Right hindlimb (tissue), 1 donor: ENCODE measurements at regions not wholly inside any gene's neighbourhood (a gene's known extent, or its start where the extent isn't known, plus 50 kb on each side); places are given as distances from the start of the nearest gene placed in this dataset.

Source experiments
- DNase-seq: peaks from one replicate; pipeline ENCODE4 v3.0.0-alpha.2; 2018

DNA sequence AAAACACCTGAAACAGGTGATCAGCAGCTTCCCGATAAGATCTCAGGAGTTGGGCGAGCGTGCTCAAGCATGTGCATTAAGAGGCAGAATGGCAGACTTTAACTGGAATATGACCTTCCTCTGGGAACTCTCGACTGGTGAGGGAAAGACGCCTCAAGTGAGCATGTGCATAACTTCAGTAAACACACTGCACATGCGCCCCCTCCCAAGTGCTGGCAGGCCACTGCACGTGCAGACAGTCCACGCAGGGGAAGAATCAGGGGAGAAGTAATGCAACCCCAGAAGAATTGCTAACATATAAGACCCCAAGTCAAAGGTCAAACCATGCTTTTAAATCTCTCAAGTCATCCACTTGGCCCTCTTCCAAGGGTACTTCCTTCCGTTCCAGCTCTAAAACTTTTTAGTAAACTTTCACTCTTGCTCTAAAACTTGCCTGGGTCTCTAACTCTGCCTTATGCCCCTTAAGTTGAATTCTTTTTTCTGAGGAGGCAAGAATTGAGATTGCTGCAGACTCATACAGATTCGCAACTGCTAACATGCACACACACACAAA is 541.0 kb downstream of the TNS3 start:
- no peak for DNase-seq

- DNase-seq: peak; percentile 53
Measured at GRCh38 chr7:47039904-47040303, 542.0 kb downstream of the TNS3 start.

- no peak for DNase-seq
Measured at GRCh38 chr7:47039089-47039648, 542.7 kb downstream of the TNS3 start.

GRCh38 chr7:47038621-47039020 is 543.3 kb downstream of the TNS3 start:
- no peak for DNase-seq

DNA sequence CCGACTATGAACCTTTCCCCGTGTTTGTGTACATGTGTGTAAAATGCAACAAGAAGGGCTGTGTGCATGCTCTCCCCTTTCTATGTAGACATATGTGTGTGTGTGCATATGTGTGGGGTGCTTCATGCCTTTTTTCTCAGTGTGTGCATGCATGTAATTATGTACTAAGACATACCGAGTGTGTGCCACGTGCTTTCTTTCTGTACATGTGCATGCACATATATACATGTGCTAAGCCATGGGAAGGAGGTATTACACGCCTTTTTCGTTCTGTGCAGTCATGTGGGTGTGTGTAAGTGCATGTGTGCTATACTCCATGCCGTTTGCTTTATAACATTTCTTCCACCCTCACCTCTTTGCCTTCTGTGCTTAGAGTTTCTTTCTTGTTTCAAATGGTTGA is 544.3 kb downstream of the TNS3 start:
- no peak for DNase-seq

DNA sequence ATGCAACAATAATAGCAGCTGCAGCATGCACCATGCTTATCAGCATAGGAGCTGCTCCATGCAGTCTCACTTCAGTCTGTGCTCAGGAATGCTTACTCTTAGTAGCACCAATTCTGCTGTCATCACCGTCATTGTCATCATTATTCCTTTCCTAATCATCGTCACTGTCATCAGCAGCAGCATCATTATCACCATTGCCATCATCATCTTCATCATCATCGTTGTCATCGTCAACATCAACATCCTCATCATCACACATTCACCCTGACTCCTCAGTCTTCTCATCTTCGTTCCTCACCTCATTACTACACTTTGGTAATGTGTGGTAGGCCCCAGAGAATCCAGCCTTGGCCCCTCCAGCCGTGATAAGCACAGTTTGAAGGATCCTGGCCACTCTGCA is 545.0 kb downstream of the TNS3 start:
- DNase-seq: no peak

- no peak for DNase-seq
Measured at GRCh38 chr7:47035522-47035921, 546.4 kb downstream of the TNS3 start.

DNA sequence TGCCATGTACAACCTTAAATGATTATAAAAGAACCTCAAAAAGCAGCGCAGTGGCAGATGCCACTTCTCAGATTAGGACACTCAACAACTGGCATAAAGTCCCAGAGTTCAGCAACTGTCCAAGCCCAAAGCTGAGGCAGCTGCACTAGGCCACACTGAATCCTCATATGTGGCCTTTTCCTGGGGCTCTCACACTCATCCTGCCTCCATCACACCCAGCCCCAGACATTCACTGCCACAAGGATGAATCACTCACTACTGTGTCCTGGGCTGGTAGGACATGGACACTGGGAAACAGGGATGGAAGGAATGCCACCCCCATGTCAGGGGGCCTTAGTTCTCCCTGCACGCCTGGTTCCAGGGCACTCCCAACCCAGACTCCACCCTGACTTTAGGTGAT is 547.7 kb downstream of the TNS3 start:
- DNase-seq: no peak

DNA sequence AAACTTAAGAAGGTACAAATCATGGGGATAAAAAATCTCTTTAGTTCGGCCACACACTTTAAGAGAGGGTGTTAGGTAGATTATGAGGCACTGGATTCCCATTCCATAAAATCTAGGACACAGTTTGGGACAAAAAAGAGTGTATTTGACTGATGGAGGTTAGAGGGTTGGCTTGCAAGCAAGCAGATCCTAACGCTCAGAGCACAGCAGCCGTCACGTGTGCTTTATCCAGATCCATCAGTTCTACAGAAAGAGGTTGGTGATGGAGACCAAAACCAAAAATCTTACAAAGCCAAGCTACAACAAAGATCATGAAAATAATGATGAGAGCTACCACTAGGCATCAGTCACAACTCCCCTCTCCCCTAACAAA is 549.4 kb downstream of the TNS3 start:
- no peak for DNase-seq

DNA sequence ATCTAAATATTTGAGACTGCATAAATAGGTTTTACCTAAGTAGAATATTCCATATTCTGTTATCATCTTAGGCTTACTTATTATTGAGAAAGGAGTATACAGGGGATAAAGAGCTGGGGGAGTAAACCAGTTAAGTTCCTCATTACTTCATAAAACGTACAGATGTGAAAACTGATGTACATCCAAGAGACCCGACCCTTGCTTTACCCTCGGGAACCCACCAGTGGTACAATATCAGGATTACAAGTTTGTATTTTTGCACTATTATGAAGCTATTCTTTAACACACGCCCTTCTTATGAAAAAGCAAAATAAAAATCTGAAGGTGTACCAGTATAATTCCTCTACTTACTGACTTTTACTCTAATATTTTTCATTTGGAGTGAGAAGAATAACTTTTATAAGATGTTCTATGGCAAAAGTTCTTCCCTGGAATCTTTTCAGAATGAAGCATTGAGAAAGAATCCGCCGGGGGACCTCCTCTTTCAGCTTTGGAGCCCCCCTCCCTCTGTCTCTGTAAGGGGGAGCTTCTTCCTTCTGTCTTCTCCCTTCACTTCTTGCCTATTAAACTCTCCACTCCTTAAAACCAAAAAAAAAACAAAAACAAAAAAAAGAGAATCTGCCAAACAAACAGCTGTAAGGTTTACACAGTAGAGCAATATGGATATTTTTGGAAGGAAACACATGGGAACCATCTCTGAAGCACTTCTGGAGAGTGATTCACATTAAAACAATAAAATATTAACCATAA is 550.0 kb downstream of the TNS3 start:
- peak; percentile 66 for DNase-seq

DNA sequence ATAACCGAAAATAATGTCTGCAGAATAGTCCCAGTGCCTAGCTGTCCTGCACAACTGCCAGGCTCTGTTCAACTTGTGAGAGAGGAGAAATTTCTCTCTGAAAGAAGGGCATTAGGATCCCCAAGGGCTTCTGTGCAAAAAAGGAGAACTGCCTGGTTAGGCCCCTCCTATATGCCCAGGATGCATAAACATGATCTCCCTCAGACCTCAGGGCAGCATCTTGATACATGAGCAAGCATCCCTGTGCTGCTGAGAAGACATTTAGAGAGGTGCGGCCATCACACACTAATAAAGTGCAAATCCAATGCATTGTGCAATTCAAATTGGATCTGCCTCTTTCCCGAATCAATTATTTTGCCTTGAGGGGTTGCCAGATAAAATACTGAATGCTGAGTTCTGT is 553.6 kb downstream of the TNS3 start:
- no peak for DNase-seq

DNA sequence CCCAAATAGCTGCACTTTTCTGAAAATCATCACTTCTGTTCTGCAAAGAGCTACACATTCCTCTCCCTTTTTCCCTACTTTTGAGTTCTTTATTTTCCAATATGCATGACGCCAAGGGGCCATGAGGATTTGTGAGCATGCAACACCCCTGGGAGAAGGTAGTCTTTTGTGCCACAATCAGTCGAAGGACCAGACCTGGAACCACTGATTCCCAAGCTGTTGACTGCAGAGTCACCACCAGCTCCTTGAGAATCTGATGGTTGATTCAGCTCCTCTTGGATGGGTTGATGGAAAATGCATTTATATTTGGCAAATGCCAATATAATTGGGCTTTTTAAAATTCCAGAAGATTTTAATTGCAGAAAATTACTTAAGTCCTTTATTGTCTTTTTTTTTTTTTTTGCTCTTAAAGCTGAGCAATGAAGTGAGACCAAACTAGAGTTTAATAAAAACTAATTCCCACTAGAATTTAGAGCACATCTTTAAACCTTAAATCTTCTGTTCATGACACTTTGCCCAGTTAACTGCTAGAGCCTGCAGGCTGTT is 554.1 kb downstream of the TNS3 start:
- no peak for DNase-seq

- peak; percentile 76 for DNase-seq
Measured at GRCh38 chr7:47026780-47027361, 555.0 kb downstream of the TNS3 start.

- DNase-seq: no peak
Measured at GRCh38 chr7:47024991-47025390, 556.9 kb downstream of the TNS3 start.

DNA sequence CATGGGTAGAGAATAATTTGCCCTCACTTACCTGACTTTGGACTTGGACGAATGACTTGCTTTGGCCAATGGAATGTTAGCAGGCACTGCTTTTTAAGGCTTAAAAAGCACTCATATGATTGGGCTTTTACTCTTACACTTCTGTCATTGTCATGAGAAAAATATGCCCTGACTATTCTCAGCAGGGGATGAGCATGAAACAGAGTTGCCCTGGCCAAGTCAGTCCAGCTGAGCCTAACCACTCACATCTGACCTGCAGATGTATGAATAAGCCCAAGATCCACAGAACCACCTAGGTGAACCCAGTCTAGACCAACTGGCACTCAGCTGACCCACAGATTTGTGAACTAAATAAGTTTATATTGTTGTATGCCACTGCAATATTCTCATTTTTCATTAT is 573.5 kb downstream of the TNS3 start:
- DNase-seq: no peak

- peak; percentile 35 for DNase-seq
Measured at GRCh38 chr7:47007471-47007870, 574.4 kb downstream of the TNS3 start.

- DNase-seq: no peak
Measured at GRCh38 chr7:47000561-47000960, 581.4 kb downstream of the TNS3 start.

- DNase-seq: no peak
Measured at GRCh38 chr7:46999866-47000265, 582.0 kb downstream of the TNS3 start.

DNA sequence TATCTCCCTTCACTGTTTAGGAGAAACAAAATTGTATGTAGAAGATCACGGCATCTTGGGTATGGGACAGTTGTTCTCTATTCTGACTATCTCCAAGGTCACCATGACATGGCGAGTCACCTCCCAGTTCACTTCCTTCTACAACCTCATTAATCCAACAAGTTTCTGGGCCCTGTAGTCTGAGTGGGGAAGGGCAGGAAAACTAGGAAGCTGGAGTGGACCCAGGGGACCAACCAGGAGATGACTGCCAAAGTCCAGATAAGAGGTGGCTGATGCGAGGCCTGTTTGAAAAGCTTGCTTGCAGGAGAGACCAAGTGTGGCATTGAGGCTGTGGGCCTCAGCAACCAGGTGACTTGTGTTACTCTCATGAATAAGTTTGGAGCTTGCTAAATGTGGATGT is 584.9 kb downstream of the TNS3 start:
- DNase-seq: no peak

DNA sequence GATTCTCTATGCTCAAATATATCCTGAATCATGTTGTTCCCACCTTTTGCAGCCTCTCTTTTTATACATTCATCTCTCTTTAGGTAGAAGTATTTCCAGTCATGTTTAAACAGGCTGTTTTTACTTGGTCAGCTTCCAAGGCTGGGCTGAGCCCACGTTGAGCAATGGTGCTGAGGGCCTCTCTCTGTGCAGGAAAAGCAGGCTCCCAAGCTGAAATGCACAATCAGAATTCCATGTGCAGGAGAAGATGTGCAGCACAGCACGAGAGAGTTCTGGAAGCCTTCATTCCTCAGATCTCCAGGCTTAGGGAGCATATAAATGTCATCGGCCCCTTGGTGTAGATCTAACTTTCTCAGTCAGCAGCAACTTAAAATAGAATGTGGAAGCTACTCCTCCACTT is 588.5 kb downstream of the TNS3 start:
- no peak for DNase-seq

DNA sequence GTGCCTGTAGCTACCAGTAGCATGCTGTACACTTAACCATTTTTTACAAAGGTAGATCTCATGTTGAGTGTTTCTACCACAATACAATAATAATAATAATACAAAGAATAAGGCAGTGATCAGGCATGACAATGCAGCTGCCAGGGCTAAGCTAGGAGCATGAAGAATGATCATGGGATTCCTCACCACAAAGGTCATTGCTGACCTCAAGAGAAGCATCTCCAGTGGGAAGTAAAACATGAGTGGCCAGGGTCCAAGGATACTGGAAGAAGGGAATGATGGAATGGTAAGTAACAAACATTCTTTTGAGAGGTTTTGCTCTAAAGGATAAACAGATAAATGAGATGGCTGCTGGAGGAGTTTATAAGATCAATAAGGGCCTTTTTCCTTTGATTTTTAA is 591.1 kb downstream of the TNS3 start:
- DNase-seq: no peak

DNA sequence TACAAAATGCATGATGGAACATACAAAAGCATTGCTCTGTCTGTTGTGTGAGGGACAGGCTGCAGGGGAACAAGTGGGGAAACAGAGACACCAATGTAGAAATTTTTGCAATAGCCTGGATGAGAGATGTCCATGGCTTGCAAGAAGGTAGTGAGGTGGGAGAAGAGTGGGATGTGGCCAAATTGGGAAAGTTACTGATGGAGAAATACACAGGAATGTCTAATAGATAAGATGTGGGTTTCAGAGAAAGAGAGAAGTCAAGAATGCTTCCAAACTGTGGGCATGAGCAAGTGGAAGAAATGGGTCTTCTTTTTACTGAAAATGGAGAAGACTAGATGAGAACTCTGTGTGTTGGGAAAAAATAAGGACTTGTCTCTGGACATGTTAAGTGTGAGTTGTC is 592.7 kb downstream of the TNS3 start:
- no peak for DNase-seq

DNA sequence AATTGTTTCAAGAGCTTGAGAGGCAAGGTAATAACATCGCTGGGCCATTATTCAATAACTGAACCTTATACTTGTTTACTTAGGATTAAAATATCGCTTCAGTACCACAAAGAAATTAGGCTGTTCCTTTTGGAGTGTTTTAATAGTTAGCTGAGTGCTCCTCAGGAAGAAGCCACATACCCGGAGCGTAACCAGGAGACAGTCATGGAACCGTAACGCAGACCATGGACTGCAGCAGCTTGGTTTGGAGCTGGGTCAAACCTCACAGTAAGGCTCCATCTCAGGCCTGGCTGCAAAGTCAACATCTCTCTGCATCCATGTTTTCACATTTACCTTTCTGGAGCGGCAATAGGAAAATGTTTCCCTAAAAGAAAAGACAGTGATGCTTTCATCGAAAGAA is 599.0 kb downstream of the TNS3 start:
- peak; percentile 41 for DNase-seq

GRCh38 chr7:46979439-46979838 is 602.5 kb downstream of the TNS3 start:
- no peak for DNase-seq
